GM23248 (cell line): ENCODE measurements at regions not wholly inside any gene's neighbourhood (a gene's known extent, or its start where the extent isn't known, plus 50 kb on each side); places are given as distances from the start of the nearest gene placed in this dataset.

Experiments used
- EZH2 ChIP-seq: fragments of 200-600 bp; sonication (generic); IDR thresholded peaks from 2 replicates; pipeline ENCODE4 v1.6.1; 2018; ENCODE audit warnings: antibody characterized with exemption, mild to moderate bottlenecking; ENCODE audit not compliant: insufficient read depth, poor library complexity, severe bottlenecking
- EZH2phosphoT487 ChIP-seq: fragments of 200-600 bp; sonication (generic); IDR thresholded peaks from 2 replicates; pipeline ENCODE4 v1.6.1; 2018; ENCODE audit warnings: antibody characterized with exemption, moderate library complexity, mild to moderate bottlenecking, low read depth; ENCODE audit not compliant: insufficient read depth

GRCh38 chr4:178632415-178632814 lies 1190.2 kb upstream of the AGA start:
- TF ChIP-seq EZH2 (no peak), EZH2phosphoT487 (no peak)
